Stomach (tissue), 4 donors: ENCODE measurements at regions not wholly inside any gene's neighbourhood (a gene's known extent, or its start where the extent isn't known, plus 50 kb on each side); places are given as distances from the start of the nearest gene placed in this dataset.

Experiments
- CTCF ChIP-seq, 7 experiments: fragments of 450-650 bp in 4 of 7; fragments of 200-600 bp in 3 of 7; sonication (generic) in 3 of 7; IDR thresholded peaks; one replicate each; pipeline ENCODE4 v1.5.1; 2016 to 2019; ENCODE audit warnings: antibody characterized with exemption in 7 of 7, control low read depth in 2 of 7, mild to moderate bottlenecking in 1 of 7
- POLR2A ChIP-seq, 4 donors: fragments of 450-650 bp; IDR thresholded peaks; one replicate each; pipeline ENCODE4 v1.6.1; 2016; ENCODE audit warnings: antibody characterized with exemption in 4 of 4, control low read depth in 2 of 4, mild to moderate bottlenecking in 1 of 4, moderate library complexity in 1 of 4
- POLR2AphosphoS5 ChIP-seq, 3 donors: sonication (generic); formaldehyde crosslinking; IDR thresholded peaks; one replicate each; pipeline ENCODE4 v1.6.1; 2016; ENCODE audit warnings: antibody characterized with exemption in 3 of 3

DNA sequence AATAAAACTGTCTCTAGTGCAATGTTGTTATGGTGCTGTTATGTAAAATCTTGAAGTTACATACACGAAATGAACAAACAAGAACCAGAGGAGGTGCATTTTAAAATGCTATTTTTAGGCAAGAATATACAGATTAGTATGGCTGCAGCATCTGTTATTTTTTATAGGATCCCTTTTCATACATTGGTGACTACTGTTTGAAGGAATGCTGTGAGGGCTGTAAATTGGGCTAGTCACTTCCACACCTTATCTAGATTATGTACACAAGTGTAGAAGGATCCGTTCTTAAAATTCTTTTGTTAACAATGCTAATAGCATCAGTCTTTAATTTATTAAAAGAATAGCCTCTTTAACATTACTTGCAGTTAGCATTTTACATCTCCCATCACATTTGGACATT is 284.3 kb upstream of the MDGA2 start:
- no peak for TF ChIP-seq CTCF (IDR thresholded peaks at IDR 0.05)
- no peak for TF ChIP-seq POLR2AphosphoS5 (IDR thresholded peaks at IDR 0.05)
- no peak for TF ChIP-seq POLR2A (IDR thresholded peaks at IDR 0.05)
